Stimulated activated CD4-positive, alpha-beta T cell treated with anti-CD3 and anti-CD28 coated beads, Interleukin-4, amount 100 ng/mL, for 24 hours (primary cell): ENCODE measurements at regions not wholly inside any gene's neighbourhood (a gene's known extent, or its start where the extent isn't known, plus 50 kb on each side); places are given as distances from the start of the nearest gene placed in this dataset.
"Not testable (repeated sequence)": the region's sequence is repeated elsewhere in the genome, so short reads cannot be mapped to it uniquely, and the experiment has no call there.

Source experiments
- DNase-seq: peaks from one replicate; pipeline ENCODE4 v3.0.0-alpha.2; 2020

DNA sequence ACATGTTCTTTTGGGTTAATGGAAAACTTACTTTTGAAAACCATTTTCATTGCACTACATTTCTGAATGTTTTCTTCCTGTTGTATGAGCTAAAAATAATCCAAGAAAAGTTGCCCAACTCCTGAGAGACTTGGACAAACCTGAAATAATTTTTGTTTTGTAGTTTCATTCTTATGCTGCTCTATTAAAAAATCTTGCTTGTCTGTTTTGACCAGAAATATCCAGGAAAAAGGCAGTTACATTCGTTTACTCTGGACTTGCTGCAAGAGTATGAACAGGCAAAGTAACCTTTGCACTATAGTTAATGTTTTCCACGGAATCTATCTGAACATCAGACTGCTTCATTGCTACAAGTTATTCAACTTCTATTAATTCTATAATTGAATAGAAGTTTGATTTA is 200.1 kb upstream of the DAB2 start:
- no peak for DNase-seq

DNA sequence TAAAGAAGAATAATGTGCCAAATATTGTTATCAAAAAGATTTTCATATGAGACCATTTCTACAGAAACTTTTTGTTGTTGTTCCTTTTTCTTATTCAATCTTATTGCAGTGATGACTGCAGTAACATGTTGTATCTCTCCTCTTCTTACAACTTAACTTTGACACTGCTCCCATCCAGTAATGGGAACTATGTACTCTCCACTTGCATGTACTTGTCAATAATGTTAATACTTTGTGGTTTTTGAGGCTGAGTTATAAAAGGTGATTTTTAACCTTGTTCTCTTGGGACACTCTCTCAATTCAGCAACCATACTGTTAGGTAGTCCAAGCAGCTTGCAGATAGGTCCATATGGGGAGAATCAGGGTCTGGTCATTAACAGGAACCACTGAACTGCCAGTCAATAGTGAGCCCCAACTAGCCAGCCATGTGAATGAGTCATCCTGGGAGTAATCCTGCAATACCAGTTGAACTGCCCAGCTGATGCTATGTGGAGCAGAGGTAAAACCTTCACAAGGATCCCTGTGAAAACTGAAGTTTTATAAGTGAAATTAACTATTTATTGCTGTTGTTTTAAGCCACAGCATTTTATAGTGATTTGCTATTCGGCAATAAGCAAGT is 199.6 kb upstream of the DAB2 start:
- no peak for DNase-seq

DNA sequence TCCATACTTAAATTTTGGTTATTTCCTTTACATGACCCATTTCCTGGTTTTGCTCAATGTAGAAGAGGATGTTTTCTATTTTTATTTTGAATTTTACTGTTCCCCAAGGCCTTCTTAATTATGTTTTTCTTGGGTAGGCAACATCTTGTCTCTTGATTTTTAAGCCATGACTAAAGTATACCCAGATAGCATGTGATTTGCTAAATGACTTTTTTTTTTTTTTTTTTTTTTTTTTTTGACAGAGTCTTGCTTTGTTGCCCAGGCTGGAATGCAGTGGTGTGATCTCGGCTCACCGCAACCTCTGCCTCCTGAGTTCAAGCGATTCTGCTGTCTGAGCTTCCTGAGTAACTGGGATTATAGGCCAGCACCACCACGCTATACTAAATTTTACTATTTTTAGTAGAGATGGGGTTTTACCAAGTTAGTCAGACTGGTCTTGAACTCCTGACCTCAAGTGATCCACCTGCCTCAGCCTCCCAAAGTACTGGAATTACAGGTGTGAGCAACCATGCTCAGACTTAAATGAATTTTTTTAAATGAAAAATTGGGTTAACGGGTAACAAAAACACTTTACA is 198.6 kb upstream of the DAB2 start:
- no peak for DNase-seq

DNA sequence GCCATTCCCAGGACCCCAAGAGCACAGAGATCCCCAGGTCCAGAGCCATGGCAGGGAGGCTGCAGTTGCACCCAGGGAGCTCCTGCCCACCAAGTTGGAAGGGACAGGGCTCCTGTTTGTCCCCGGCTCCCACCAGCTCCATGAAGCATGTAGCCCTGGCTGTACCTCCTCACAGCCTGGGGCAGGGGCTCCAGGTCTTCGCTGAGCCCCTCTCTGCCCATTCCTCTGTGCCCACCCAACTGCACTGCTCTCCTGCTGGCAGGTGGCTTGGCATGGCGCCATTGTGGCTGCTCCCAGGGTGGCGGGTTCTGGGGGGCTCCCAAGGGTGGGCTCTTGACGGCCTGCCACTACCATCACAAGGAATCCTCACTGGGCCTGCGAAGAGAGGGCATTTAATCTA is 197.5 kb upstream of the DAB2 start:
- no peak for DNase-seq

DNA sequence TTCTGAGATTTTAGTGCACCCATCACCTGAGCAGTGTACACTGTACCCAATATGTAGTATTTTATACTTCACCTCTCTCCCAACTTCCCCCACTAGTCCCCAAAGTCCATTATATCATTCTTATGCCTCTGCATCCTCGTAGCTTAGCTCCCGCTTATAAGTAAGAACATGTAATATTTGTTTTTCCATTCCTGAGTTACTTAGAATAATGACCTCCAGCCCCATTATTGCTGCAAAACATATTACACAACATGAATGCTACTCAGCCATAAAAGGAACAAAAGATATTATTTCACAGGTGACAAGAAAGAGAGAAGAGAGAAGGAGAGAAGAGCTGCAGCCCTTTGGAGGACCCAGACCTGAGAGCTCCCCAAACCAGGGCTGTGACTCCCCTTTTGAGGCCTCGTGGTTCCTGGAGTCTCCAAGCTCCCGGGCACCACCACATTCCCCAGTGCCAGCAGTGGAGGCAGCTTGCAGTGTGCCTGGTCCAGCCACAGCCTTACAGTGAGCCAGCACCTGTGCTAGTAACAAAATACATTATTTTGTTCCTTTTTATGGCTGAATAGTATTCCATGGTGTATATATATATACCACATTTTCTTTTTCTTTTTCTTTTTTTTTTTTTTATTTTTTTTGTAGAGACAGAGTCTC is 194.5 kb upstream of the DAB2 start:
- DNase-seq = no peak

DNA sequence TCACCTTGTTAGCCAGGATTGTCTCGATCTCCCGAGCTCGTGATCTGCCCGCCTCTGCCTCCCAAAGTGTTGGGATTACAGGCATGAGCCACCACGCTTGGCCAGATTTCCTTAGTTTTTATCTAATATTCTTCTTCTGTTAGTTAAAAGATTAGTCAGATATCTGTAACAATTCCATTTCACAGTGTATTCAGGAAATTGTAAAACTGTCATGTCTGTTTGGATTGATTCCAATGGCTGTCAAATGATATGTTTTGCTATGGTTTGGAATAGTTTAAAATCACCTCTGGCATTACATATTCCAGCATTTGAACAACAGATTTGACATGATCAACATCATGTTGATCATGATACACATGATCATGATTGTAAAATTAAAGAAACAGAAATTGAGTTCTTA is 193.6 kb upstream of the DAB2 start:
- DNase-seq = no peak

DNA sequence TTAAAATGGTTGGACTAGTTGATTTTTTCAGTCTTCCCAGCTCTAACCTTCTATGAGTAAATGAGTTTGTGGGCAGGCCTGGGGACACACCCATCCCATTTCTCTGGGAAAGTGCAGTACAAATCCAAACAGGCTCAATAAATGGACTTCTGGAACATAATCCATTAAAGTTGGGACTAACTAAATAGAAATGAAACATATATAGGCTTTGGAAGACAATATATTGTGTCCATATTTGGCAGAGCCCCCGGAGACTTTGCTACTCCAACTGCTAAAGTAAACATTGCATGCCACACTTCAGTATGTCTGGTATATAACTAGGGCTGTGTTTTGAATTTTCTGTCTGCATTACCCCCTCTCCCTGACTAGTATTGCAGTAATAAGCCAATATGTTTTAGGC is 191.4 kb upstream of the DAB2 start:
- no peak for DNase-seq

DNA sequence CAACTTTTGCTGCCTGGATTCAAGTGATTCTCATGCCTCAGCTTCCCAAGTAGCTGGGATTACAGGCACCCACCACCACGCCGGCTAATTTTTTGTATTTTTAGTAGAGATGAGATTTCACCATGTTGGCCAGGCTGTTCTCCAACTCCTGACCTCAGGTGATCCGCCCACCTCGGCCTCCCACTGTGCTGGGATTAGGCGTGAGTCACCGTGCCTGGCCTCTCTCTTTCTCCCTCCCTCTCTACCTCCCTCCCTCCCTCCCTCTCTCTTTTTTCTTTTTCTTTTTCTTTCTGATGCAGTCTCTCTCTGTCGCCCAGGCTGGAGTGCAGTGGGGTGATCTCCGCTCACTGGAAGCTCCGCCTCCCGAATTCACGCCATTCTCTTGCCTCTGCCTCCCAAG is 186.3 kb upstream of the DAB2 start:
- DNase-seq = not testable (repeated sequence)

DNA sequence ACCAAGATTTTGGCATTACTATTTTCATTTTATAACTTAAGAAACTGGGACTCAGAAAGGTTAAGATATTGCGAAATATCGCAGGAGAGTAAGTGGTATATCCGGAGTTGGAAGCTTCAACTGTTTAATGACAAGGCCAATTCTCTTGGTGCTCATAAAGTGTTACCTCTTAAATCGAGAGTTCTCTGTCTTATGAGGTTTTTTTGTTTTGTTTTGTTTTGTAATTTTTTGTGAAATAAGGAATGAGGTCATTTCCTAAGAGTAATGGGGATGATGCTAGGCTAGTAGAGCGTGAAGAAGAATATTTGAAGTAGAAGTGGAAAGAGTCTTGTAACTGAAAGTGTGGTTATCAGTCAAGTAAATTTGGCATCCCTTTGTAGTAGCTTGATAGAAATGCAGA is 183.2 kb upstream of the DAB2 start:
- no peak for DNase-seq

DNA sequence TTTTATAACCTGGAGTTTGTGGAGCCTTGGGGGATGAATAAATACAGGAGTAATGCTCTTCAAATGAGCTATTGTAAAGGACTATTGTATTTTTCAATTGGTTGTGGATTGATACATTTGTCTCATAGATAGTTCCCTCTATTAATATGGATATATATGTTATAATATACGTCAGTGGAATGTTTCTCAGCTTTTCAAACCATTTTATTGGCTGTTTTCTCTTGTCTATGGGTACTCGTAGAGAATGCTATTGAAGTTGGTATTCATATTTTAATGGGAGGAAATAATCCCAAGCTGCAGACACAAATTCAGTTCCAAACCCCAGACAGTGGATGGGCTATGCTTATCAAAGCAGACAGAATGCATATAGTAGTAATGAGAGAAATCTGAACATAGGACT is 181.8 kb upstream of the DAB2 start:
- no peak for DNase-seq

DNA sequence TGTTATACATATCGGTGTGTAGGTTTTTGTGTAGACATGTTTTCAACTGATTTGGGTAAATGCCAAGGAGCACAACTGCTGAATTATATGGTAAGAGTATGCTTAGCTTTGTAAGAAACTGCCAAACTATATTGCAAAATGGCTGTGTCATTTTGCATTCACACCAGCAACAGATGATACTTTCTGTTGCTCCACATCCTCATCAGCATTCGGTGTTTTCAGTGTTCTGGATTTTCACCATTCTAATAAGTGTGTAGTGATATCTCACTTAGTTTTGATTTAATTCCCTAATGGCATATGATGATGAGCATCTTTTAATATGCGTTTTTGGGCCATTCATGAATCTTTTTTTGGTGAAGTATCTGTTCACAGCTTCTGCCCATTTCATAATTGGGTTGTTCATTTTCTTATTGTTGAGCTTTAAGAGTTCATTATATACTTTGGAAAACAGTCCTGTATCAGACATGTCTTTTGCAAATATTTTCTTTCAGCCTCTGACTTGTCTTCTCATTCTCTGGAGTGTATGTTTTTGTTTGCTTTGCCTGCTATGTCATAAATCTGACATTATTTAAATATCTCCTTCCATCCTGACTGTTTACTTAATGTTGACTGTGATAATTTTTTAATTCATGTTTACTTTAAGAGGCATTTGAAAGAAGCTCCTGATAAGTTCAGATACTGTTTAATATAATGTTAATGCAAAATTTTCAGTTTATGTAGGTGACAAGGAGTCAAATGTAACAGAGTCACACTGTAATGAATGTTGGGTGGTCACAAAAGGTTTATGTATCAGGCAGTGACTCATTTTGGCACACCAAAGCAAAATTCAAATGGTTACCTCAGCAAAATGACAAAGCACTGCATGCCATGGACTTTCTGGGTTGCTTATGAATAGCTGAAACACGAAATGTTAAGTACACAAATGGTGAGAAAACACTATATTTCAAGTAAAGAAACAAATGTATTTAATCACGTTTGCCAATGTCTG is 181.1 kb upstream of the DAB2 start:
- DNase-seq = no peak

DNA sequence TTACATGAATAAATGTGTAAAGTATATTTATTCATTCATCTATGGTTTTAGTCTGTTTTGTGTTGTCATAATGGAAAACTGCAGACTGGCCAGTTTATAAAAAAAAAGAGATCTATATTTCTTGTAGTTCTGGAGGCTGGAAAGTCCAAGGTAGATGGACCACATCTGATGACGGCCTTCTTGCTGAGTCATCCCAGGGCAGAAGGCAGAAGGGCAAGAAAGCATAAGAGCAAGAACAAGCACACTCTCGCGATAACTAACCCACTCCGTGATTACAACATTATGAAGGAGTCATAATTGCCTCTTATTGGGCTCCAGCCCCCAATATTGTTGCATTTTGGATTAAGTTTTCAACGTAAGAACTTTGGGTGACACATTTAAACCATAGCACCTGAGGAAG is 180.4 kb upstream of the DAB2 start:
- no peak for DNase-seq

DNA sequence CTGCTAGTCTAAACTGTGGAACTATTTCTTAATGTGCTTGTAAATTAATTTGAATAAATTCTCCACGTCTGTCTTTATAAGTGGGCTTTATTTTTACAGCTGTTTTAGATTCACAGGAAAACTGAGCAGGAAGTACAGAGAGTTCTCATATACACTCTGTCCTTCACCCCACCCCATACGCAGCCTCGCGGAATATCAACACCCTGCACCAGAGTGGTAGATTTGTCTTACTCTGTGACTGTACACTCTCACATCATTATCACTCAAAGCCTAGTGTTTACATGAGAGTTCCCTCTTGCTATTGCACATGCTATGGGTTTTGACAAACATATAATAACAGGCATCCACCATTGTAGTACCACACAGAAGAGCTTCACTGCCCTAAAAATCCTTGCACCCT is 179.7 kb upstream of the DAB2 start:
- DNase-seq = no peak

DNA sequence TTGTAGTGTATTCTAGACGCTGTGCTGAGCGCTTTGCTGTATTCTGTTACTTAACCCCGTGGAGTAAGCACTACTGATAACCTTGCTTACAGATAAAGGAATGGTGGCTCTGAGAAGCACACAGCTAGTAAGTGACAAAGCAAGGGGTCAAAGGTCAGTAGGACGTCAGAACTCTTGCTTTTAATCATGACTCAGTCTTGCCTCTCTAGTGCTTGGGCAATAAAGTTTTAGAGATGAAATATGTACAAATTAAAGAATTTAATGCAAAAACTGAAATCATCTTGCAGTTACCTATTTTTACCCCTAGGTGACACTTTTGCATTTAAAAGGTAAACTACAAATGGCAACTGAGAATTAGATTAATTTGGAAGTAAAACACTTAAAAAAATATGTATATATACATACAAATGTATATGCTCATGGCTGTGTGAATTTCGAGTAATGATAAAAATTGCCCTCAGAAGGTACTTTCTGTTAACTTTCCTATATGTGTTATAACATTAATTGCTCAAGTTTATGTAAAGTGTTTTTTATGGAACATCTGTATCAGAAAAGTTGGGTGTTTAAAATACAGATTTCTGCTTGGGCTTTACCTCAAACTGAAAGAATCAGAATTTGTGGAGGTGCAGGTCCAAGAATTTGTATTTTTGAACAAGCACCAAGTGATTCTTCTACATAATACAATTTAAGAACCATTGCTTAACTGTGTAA is 175.1 kb upstream of the DAB2 start:
- DNase-seq = no peak

DNA sequence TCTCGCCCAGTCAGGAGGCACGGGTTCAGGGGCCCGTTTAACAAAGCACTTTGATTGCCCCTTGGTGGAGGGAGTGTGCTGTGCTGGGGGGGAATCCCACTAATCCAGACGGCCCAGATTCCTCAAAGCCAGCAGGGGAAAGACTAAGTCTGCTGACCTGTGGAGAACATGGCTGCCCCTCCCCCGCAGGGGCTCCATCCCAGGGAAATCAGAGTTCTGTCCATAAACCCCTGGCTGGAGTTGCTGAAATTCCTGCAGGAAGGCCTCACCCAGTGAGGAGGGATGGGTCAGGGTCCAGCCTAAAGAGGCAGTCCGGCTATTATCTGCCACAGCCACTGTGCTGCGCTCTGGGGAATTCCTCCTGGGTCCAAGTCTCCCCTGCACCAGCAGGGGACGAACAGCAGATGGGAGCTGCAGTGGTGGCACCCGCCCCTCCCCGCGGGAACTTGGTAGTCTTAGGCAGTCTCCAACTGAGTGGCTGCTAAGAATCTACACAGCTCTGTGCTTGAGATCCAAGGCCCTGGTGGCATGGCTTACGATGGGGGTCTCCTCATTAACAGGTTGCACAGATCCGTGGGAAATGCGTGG is 174.0 kb upstream of the DAB2 start:
- no peak for DNase-seq

DNA sequence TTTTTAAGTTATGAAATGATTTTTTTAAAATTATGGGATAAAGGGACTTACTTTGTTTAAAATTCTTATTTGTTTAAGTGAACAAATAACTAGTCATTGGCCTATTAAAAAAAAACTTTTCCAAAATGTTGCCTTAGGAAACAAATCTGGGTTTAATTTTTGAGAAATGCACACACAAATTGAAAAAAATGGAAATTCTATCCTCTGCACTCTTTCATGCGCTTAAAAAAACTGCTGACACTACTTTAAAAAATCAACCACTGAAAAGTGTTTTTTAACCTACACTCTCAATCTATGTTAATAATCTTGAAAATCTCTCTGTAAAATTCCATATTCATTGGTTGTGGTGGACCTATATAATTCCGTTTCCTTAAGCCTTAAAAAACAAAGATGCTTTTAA is 163.4 kb upstream of the DAB2 start:
- no peak for DNase-seq

DNA sequence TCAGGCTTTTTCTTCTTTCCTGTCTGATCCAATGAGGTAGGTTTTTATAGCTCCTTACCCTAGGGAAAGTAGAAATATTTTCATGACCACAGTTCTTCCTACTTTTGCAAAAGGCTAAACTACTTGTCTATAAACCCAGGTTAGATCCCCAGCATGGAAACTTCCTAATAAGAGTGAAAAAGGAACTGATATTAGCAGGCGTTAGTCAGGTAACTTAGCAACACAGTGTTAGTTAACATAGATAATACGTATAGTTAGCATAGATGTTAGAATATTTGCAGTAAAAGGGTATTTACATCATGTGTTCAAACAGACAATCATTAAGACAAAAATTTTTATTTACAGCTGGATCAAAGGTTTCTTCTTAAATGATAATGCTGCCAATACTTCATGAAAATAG is 162.9 kb upstream of the DAB2 start:
- no peak for DNase-seq

DNA sequence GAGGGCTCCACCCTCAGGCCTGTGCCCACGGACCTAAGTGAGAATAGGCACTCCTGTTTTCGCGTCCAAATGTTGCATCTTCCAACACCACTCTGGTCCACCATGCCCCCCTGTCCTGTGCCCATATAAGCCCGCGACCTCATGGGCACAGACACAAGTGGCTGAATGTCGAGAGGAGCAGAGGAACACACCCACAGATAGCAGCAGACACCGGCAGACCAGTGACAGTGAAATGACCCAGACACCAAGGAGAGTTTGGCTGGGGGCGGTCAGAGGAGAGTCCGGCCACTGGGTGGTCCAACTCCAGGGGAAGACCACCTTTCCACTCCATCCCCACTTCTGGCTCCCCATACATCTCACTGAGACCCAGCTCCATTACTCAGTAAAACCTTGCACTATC is 161.4 kb upstream of the DAB2 start:
- no peak for DNase-seq

DNA sequence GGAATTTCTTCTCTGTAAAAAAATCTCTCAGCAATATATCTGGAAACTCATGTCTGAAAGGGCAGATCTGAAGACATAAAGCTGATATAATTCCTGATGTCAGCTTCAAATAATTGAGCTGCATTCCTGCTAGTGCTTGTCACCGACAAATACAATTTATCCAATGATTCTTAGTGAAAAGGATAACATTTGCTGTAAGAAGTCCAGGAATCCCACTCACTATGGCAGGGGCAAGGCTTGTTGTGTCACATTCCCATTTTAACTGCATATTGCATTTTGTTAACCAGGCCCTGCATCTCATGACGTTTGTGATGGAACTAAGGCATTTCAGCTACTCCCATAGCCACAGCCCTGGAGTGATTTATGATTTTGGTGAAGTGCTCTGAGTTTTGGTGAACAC is 160.1 kb upstream of the DAB2 start:
- no peak for DNase-seq

DNA sequence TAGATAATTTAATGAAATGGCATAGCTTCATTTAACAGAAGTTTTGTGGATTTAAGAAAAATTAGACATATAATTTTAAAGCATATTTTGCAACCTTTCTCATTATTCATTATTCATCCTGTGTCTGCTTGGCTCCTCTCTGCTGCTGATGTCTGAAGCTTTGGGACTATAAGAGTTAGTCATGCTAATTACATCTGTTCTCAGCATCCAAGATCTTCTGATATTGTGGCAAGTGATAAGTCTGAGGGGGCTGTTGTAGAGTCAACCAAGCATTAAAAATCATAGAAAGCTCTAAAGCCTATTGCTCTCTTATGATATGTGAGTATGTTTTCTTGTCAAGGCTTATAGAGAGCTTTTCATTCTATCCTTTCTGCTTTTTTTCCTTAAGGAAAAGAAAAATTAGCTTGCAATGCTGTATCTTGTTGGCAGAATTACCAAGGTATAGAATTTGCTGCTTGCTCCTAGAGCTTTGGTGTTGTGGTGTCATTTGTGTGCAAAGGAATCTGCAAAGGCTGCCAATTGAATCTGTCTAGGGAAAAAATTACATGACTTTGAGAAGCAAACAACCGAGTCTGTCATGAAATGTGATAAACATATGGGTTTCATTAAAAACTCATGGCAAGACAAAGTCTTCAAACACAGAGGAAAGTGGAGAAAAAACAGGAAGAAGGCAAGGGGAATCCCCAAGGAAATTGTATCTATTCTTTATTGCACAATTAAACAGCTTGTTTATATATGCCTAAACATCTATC is 156.1 kb upstream of the DAB2 start:
- DNase-seq = no peak

DNA sequence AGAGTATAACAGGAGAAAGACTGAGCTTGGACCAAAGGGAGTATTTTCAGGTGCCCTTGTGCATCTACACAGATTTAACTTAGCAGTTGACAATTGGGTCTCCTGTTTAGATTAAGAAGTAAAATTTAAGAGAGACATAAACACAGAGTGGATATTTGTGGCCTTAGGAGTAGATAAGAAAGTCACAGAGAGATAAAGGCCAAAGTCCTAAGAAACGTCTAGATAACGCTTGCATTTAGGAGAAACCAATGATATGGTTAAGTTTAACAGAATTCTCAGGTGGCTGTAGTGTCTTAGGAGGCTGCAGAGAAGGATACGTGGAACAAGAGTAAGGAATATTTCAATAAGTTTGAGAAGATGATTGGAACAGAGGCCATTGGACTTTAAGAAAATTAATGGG is 155.0 kb upstream of the DAB2 start:
- DNase-seq = no peak
